Trophoblast cell (in vitro differentiated cells and primary cell): ENCODE measurements at regions not wholly inside any gene's neighbourhood (a gene's known extent, or its start where the extent isn't known, plus 50 kb on each side); places are given as distances from the start of the nearest gene placed in this dataset.

ENCODE experiments used
- DNase-seq, 2 donors: peaks; one replicate each; pipeline ENCODE4 v3.0.0-alpha.2; 2016
- H2AFZ ChIP-seq: 2 replicates; pipeline ENCODE4 v1.6.1; 2013; ENCODE audit warnings: low read length, moderate library complexity, mild to moderate bottlenecking; ENCODE audit not compliant: insufficient read depth, poor library complexity
- H2AK5ac ChIP-seq: 2 replicates; pipeline ENCODE4 v1.6.1; 2013; ENCODE audit warnings: mild to moderate bottlenecking, low read length
- H2BK120ac ChIP-seq: 2 replicates; pipeline ENCODE4 v1.6.1; 2013; ENCODE audit warnings: low read length, mild to moderate bottlenecking, moderate library complexity; ENCODE audit not compliant: insufficient read depth, poor library complexity
- H2BK12ac ChIP-seq: 2 replicates; pipeline ENCODE4 v1.6.1; 2013; ENCODE audit warnings: mild to moderate bottlenecking, low read length, moderate library complexity
- H2BK5ac ChIP-seq: 2 replicates; pipeline ENCODE4 v1.6.1; 2013; ENCODE audit warnings: low read length, low read depth, moderate library complexity, mild to moderate bottlenecking; ENCODE audit not compliant: poor library complexity
- H3K14ac ChIP-seq: 2 replicates; pipeline ENCODE4 v1.6.1; 2013; ENCODE audit warnings: mild to moderate bottlenecking, low read length
- H3K18ac ChIP-seq: 2 replicates; pipeline ENCODE4 v1.6.1; 2013; ENCODE audit warnings: mild to moderate bottlenecking, low read length
- H3K23ac ChIP-seq: 2 replicates; pipeline ENCODE4 v1.6.1; 2013; ENCODE audit warnings: low read length
- H3K27ac ChIP-seq: 2 replicates; pipeline ENCODE4 v1.5.1; 2013; ENCODE audit warnings: low read depth, mild to moderate bottlenecking, inconsistent platforms, low read length, moderate library complexity
- H3K27me3 ChIP-seq: 2 replicates; pipeline ENCODE4 v1.6.1; 2013; ENCODE audit warnings: inconsistent platforms, mild to moderate bottlenecking, low read length, moderate library complexity; ENCODE audit not compliant: insufficient read depth
- H3K36me3 ChIP-seq, 2 experiments: 1 replicate in 1 of 2; 2 replicates in 1 of 2; pipeline ENCODE4 v1.6.1; 2013; ENCODE audit warnings: low read length in 2 of 2, mild to moderate bottlenecking in 2 of 2, moderate library complexity in 1 of 2; ENCODE audit not compliant: insufficient read depth in 2 of 2, control insufficient read depth in 1 of 2
- H3K4ac ChIP-seq: 2 replicates; pipeline ENCODE4 v1.6.1; 2013; ENCODE audit warnings: low read depth, mild to moderate bottlenecking, low read length, moderate library complexity
- H3K4me1 ChIP-seq, 2 experiments: 1 replicate in 1 of 2; 2 replicates in 1 of 2; pipeline ENCODE4 v1.6.1; 2013; ENCODE audit warnings: low read length in 2 of 2, mild to moderate bottlenecking in 2 of 2, moderate library complexity in 1 of 2; ENCODE audit not compliant: insufficient read depth in 2 of 2, control insufficient read depth in 1 of 2
- H3K4me2 ChIP-seq: 2 replicates; pipeline ENCODE4 v1.6.1; 2013; ENCODE audit warnings: inconsistent platforms, mild to moderate bottlenecking, low read length, moderate library complexity
- H3K4me3 ChIP-seq: 2 replicates; pipeline ENCODE4 v1.5.1; 2013; ENCODE audit warnings: mild to moderate bottlenecking, low read depth, low read length, inconsistent platforms
- H3K79me1 ChIP-seq: one replicate; pipeline ENCODE4 v1.6.1; 2013; ENCODE audit warnings: low read length
- H3K79me2 ChIP-seq: 2 replicates; pipeline ENCODE4 v1.6.1; 2013; ENCODE audit warnings: low read length, mild to moderate bottlenecking; ENCODE audit not compliant: control insufficient read depth, insufficient read depth, poor library complexity
- H3K9ac ChIP-seq: 2 replicates; pipeline ENCODE4 v1.6.1; 2013; ENCODE audit warnings: mild to moderate bottlenecking, low read length
- H3K9me3 ChIP-seq: 2 replicates; pipeline ENCODE4 v1.6.1; 2013; ENCODE audit warnings: low read depth, mild to moderate bottlenecking, control low read depth, inconsistent platforms, low read length; ENCODE audit not compliant: insufficient read depth
- H4K12ac ChIP-seq: 2 replicates; pipeline ENCODE4 v1.6.1; 2013; ENCODE audit warnings: low read depth, mild to moderate bottlenecking, low read length, moderate library complexity
- H4K8ac ChIP-seq: 2 replicates; pipeline ENCODE4 v1.6.1; 2013; ENCODE audit warnings: low read depth, mild to moderate bottlenecking, low read length, moderate library complexity
- H4K91ac ChIP-seq: one replicate; pipeline ENCODE4 v1.6.1; 2013; ENCODE audit warnings: low read depth, mild to moderate bottlenecking, low read length, moderate library complexity
- WGBS: extraction: QIAGEN DNeasy Blood & Tissue Kit; methylation state at CpG from one replicate; pipeline ENCODE4 v1.1.7; 2013; ENCODE audit warnings: missing lambda C conversion rate; ENCODE audit not compliant: insufficient read length, insufficient coverage; ENCODE audit errors: extremely low coverage; 5-methylcytosine and 5-hydroxymethylcytosine counted together

DNA sequence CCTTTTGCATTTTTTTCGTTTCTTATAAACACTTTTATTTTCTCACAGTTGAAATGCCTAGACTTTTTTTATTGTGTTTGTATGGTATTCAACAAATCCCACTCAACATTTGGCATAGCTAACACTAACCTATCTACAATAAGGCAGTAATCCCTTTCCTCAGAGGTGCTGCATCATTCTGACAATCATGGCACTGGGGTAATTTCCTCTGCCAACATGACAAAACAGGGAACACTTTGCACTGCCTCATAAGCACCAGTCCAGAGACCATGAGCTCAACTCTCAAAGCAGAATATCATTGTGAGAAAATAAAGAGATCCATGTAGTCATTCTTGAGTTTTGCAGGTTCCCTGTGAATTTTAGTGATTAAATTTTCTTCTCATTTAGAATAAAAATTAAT lies 183.8 kb upstream of the INTU start:
- no peaks in the 10 kb centered on the region for H3K36me3 ChIP-seq
- H4K8ac ChIP-seq: no peak overlapping the region
- no peaks in the 10 kb centered on the region for H3K27me3 ChIP-seq
- H3K4me1 ChIP-seq: no peaks in the 10 kb centered on the region
- H3K27ac ChIP-seq: no peak overlapping the region
- no peak overlapping the region for H2BK12ac ChIP-seq
- H3K79me2 ChIP-seq: no peaks in the 10 kb centered on the region
- no peak overlapping the region for H3K18ac ChIP-seq
- H3K9me3 ChIP-seq: no peaks in the 10 kb centered on the region
- H2AK5ac ChIP-seq: no peak overlapping the region
- H4K12ac ChIP-seq: no peak overlapping the region
- no peak overlapping the region for H2BK5ac ChIP-seq
- H3K9ac ChIP-seq: no peak overlapping the region
- H2BK120ac ChIP-seq: no peak overlapping the region
- no peak for DNase-seq
- H3K4ac ChIP-seq: no peak overlapping the region
- no peak overlapping the region for H4K91ac ChIP-seq
- no peak overlapping the region for H3K4me2 ChIP-seq
- whole genome bisulfite sequencing: no CpG with 5 or more reads among the region's 1 CpG
- H3K23ac ChIP-seq: no peak overlapping the region
- H3K14ac ChIP-seq: no peak overlapping the region
- no peak overlapping the region for H2AFZ ChIP-seq
- no peaks in the 10 kb centered on the region for H3K79me1 ChIP-seq
- no peak overlapping the region for H3K4me3 ChIP-seq

DNA sequence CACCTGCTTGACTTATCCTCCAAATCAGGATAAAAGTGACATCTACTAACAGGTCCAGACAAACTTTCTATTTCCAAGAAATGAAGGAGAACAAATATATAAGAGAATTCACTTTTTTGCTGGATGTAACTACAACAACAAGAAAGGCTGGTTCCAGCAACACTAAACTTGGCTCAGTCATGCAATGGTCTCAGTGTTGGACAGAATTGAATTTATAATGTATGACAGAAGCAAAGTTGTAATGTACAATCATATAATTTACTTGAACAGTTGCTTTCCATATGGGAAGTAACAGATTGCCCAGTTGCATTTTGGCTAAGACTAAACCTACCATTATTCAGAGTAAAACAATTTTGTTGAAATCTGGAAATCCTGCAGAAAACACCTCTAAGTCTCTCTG lies 183.3 kb upstream of the INTU start:
- H3K9ac ChIP-seq: no peak overlapping the region
- H3K4me3 ChIP-seq: no peak overlapping the region
- no peaks in the 10 kb centered on the region for H3K79me2 ChIP-seq
- no peak for DNase-seq
- no peak overlapping the region for H3K4ac ChIP-seq
- no peak overlapping the region for H3K4me2 ChIP-seq
- no peak overlapping the region for H2BK12ac ChIP-seq
- H2BK120ac ChIP-seq: no peak overlapping the region
- H3K79me1 ChIP-seq: no peaks in the 10 kb centered on the region
- no peak overlapping the region for H3K18ac ChIP-seq
- no peak overlapping the region for H2AK5ac ChIP-seq
- no peak overlapping the region for H4K91ac ChIP-seq
- no peak overlapping the region for H3K23ac ChIP-seq
- H3K27me3 ChIP-seq: no peaks in the 10 kb centered on the region
- H3K4me1 ChIP-seq: no peaks in the 10 kb centered on the region
- no peak overlapping the region for H4K12ac ChIP-seq
- no peak overlapping the region for H2AFZ ChIP-seq
- H3K9me3 ChIP-seq: no peaks in the 10 kb centered on the region
- no peak overlapping the region for H3K14ac ChIP-seq
- no peaks in the 10 kb centered on the region for H3K36me3 ChIP-seq
- no peak overlapping the region for H3K27ac ChIP-seq
- no peak overlapping the region for H2BK5ac ChIP-seq
- no peak overlapping the region for H4K8ac ChIP-seq

GRCh38 chr4:127450276-127450675 lies 182.5 kb upstream of the INTU start:
- H2BK120ac ChIP-seq: no peak overlapping the region
- no peak for DNase-seq
- no peak overlapping the region for H3K4me2 ChIP-seq
- WGBS: no CpG with 5 or more reads among the region's 1 CpG
- H4K91ac ChIP-seq: no peak overlapping the region
- H3K18ac ChIP-seq: no peak overlapping the region
- H3K14ac ChIP-seq: no peak overlapping the region
- no peak overlapping the region for H2BK12ac ChIP-seq
- H3K4me1 ChIP-seq: no peaks in the 10 kb centered on the region
- H3K4ac ChIP-seq: no peak overlapping the region
- H3K9ac ChIP-seq: no peak overlapping the region
- H2AK5ac ChIP-seq: no peak overlapping the region
- no peak overlapping the region for H2AFZ ChIP-seq
- no peak overlapping the region for H2BK5ac ChIP-seq
- H3K4me3 ChIP-seq: no peak overlapping the region
- H3K79me2 ChIP-seq: no peaks in the 10 kb centered on the region
- H4K8ac ChIP-seq: no peak overlapping the region
- no peaks in the 10 kb centered on the region for H3K27me3 ChIP-seq
- H4K12ac ChIP-seq: no peak overlapping the region
- H3K23ac ChIP-seq: no peak overlapping the region
- H3K9me3 ChIP-seq: no peaks in the 10 kb centered on the region
- H3K27ac ChIP-seq: no peak overlapping the region
- no peaks in the 10 kb centered on the region for H3K36me3 ChIP-seq
- H3K79me1 ChIP-seq: no peaks in the 10 kb centered on the region

DNA sequence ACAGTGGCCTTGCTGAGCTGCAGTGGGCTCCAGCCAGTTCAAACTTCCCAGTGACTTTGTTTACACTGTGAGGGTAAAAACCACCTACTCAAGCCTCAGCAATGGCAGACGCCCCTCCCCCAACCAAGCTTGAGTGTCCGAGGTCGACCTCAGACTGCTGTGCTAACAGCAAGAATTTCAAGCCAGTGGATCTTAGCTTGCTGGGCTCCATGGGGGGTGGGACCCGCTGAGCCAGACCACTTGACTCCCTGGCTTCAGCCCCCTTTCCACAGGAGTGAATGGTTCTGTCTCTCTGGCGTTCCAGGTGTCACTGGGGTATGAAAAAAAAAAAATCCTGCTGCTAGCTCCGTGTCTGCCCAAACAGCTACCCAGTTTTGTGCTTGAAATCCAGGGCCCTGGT lies 168.9 kb upstream of the INTU start:
- Histone ChIP-seq H3K9me3 (no peaks in the 10 kb centered on the region), H3K4ac (no peak overlapping the region), H3K9ac (no peak overlapping the region), H3K4me1 (no peaks in the 10 kb centered on the region), H3K36me3 (no peaks in the 10 kb centered on the region), H3K79me1 (no peaks in the 10 kb centered on the region), H2AFZ (no peak overlapping the region), H3K23ac (no peak overlapping the region), H4K12ac (no peak overlapping the region), H3K18ac (no peak overlapping the region), H2AK5ac (no peak overlapping the region), H3K4me2 (no peak overlapping the region), H3K79me2 (no peaks in the 10 kb centered on the region), H3K27ac (no peak overlapping the region), H4K8ac (no peak overlapping the region), H3K27me3 (no peaks in the 10 kb centered on the region), H3K4me3 (no peak overlapping the region), H2BK120ac (no peak overlapping the region), H3K14ac (no peak overlapping the region), H2BK12ac (no peak overlapping the region), H4K91ac (no peak overlapping the region), H2BK5ac (no peak overlapping the region)
- WGBS: no CpG with 5 or more reads among the region's 6 CpGs
- DNase-seq: no peak

DNA sequence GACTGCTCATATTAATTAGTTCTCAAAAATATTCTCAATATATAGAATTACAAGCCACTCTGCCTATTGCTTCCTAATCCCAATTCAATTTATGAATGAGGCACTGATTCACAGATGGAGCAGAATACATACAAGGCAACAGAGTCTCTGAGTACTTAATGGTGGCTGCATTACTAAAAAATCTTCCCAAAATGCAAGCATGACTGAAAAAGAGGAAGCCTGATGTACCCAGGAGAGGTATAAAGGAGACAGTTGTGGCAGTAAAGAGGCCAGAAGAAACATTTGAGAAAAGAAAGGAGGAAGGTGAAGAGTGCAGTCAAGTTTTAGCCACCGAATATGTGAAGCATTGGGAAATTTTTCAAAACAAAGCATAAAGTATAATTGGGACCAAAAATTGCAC lies 163.2 kb upstream of the INTU start:
- Histone ChIP-seq H3K18ac (no peak overlapping the region), H3K4ac (no peak overlapping the region), H2BK120ac (no peak overlapping the region), H3K79me1 (no peaks in the 10 kb centered on the region), H2BK5ac (no peak overlapping the region), H3K23ac (no peak overlapping the region), H2AFZ (no peak overlapping the region), H4K12ac (no peak overlapping the region), H3K27me3 (no peaks in the 10 kb centered on the region), H3K9me3 (no peaks in the 10 kb centered on the region), H3K4me2 (no peak overlapping the region), H3K14ac (no peak overlapping the region), H3K9ac (no peak overlapping the region), H4K91ac (no peak overlapping the region), H2BK12ac (no peak overlapping the region), H3K27ac (no peak overlapping the region), H3K4me1 (no peaks in the 10 kb centered on the region), H4K8ac (no peak overlapping the region), H3K4me3 (no peak overlapping the region), H3K79me2 (no peaks in the 10 kb centered on the region), H2AK5ac (no peak overlapping the region), H3K36me3 (no peaks in the 10 kb centered on the region)
- DNase-seq: no peak
- no CpG with 5 or more reads among the region's 1 CpG for WGBS
